Esophagus muscularis mucosa (tissue), 4 donors: ENCODE measurements at regions not wholly inside any gene's neighbourhood (a gene's known extent, or its start where the extent isn't known, plus 50 kb on each side); places are given as distances from the start of the nearest gene placed in this dataset.
"Not testable (repeated sequence)": the region's sequence is repeated elsewhere in the genome, so short reads cannot be mapped to it uniquely, and the experiment has no call there.

Experiments
- DNase-seq: peaks from one replicate; pipeline ENCODE4 v3.0.0-alpha.2; 2017; ENCODE audit errors: extremely low spot score
- H3K27ac ChIP-seq, 4 donors: fragments of 200-600 bp; sonication (generic); replicated peaks in 1 of 4; 1 replicate in 3 of 4; 2 replicates in 1 of 4; pipeline ENCODE4 v1.5.1; 2016 to 2019; ENCODE audit warnings: mild to moderate bottlenecking in 1 of 4
- H3K27me3 ChIP-seq, 4 donors: fragments of 200-600 bp; sonication (generic); one replicate each; pipeline versions ENCODE4 v1.5.1 to v1.6.0; 2016 to 2019
- H3K36me3 ChIP-seq, 4 donors: fragments of 200-600 bp; sonication (generic); one replicate each; pipeline ENCODE4 v1.5.1; 2016 to 2019
- H3K4me1 ChIP-seq, 4 donors: fragments of 200-600 bp; sonication (generic); one replicate each; pipeline ENCODE4 v1.5.1; 2016 to 2019
- H3K4me3 ChIP-seq, 4 donors: fragments of 200-600 bp; sonication (generic); 1 replicate in 2 of 4; 2 replicates in 2 of 4; pipeline ENCODE4 v1.5.1; 2016 to 2019; ENCODE audit warnings: mild to moderate bottlenecking in 4 of 4, moderate library complexity in 1 of 4
- H3K9me3 ChIP-seq, 4 donors: fragments of 200-600 bp; sonication (generic); 1 replicate in 3 of 4; 2 replicates in 1 of 4; pipeline ENCODE4 v1.5.1; 2016 to 2019
- EP300 ChIP-seq: sonication (generic); formaldehyde crosslinking; IDR thresholded peaks from one replicate; pipeline ENCODE4 v1.6.1; 2017; ENCODE audit warnings: antibody characterized with exemption
- POLR2A ChIP-seq: fragments of 450-650 bp; IDR thresholded peaks from one replicate; pipeline ENCODE4 v1.6.1; 2017; ENCODE audit warnings: antibody characterized with exemption, moderate library complexity, mild to moderate bottlenecking, low read depth
- POLR2AphosphoS5 ChIP-seq, 2 donors: sonication (generic); formaldehyde crosslinking; IDR thresholded peaks; one replicate each; pipeline ENCODE4 v1.6.1; 2017; ENCODE audit warnings: antibody characterized with exemption in 2 of 2
- WGBS: methylation state at CpG from one replicate; pipeline ENCODE4 v1.1.5; 2018; 5-methylcytosine and 5-hydroxymethylcytosine counted together
- intact Hi-C: fragments of 100-400 bp; cut with DNase I; formaldehyde crosslinking; loops from one replicate; pipeline ENCODE4 v1.15.1; 2023
- TF ChIP-seq, protein P1 (sequence below), 3 experiments: fragments of 200-600 bp in 2 of 3; fragments of 450-650 bp in 1 of 3; sonication (generic) in 2 of 3; IDR thresholded peaks; one replicate each; pipeline ENCODE4 v1.5.1; 2017 to 2019; ENCODE audit warnings: antibody characterized with exemption in 3 of 3, mild to moderate bottlenecking in 2 of 3, moderate library complexity in 1 of 3

DNA sequence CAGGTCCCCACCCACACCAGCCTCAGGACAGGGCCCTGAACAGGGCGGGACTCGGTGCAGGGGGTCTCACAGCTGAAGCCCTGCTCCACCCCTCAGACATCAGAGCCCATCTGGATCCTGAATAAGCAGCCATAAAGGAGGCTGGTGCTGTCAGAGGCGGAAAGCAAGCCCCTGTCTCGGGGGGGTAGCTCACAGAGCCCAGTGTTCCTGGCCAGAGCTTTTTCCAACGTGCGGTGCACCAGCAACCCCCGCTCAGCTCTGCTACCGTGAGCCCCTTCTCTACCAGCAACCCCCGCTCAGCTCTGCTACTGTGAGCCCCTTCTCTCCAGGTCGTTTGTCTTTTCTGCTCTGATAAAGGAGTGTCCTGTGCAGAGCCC lies 136.5 kb upstream of the SFSWAP start:
- H3K36me3 ChIP-seq, result no peaks in the 10 kb centered on the region
- H3K27ac ChIP-seq, result no peak overlapping the region
- no peak for DNase-seq
- peaks cover 0 to 96% (median 7%) of the 10 kb centered on the region in 4 donors for H3K27me3 ChIP-seq
- peaks cover 0 to 10% (median 5%) of the 10 kb centered on the region in 4 donors for H3K4me1 ChIP-seq
- 7% methylated on average over 8 of the region's 10 CpGs for WGBS
- H3K9me3 ChIP-seq, result no peaks in the 10 kb centered on the region
- no peak overlapping the region for H3K4me3 ChIP-seq
- TF ChIP-seq, protein P1, sequence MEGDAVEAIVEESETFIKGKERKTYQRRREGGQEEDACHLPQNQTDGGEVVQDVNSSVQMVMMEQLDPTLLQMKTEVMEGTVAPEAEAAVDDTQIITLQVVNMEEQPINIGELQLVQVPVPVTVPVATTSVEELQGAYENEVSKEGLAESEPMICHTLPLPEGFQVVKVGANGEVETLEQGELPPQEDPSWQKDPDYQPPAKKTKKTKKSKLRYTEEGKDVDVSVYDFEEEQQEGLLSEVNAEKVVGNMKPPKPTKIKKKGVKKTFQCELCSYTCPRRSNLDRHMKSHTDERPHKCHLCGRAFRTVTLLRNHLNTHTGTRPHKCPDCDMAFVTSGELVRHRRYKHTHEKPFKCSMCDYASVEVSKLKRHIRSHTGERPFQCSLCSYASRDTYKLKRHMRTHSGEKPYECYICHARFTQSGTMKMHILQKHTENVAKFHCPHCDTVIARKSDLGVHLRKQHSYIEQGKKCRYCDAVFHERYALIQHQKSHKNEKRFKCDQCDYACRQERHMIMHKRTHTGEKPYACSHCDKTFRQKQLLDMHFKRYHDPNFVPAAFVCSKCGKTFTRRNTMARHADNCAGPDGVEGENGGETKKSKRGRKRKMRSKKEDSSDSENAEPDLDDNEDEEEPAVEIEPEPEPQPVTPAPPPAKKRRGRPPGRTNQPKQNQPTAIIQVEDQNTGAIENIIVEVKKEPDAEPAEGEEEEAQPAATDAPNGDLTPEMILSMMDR (IDR thresholded peaks at IDR 0.05), result no peak
- TF ChIP-seq POLR2AphosphoS5 (IDR thresholded peaks at IDR 0.05) (no peak), POLR2A (no peak), EP300 (no peak)
- intact Hi-C loops, result no loop called here

DNA sequence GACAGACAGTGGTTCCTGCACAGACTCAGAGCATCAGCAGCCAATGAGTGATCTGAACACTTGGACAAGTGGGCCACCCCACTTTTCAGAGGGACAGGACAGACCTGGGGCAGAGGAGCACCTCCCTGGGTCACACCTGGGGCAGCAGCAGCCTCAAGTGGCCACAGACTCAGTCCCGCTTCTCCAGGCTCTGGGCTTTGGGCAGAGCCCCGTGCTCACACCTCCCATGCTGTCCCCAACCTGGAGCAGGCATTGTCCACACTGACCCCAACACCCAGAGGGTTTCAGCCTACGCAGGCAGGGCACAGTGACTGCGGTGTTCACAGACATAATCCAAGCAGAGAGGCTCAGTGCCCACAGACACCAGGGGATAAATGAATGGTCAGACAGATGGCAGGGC lies 135.5 kb upstream of the SFSWAP start:
- no peak for TF ChIP-seq POLR2AphosphoS5 (IDR thresholded peaks at IDR 0.05)
- TF ChIP-seq, protein P1 (IDR thresholded peaks at IDR 0.05), result no peak
- no peak for TF ChIP-seq EP300
- TF ChIP-seq POLR2A, result no peak
- 66% methylated on average over 4 of the region's 4 CpGs for WGBS
- peaks cover 0 to 89% (median 7%) of the 10 kb centered on the region in 4 donors for H3K27me3 ChIP-seq

DNA sequence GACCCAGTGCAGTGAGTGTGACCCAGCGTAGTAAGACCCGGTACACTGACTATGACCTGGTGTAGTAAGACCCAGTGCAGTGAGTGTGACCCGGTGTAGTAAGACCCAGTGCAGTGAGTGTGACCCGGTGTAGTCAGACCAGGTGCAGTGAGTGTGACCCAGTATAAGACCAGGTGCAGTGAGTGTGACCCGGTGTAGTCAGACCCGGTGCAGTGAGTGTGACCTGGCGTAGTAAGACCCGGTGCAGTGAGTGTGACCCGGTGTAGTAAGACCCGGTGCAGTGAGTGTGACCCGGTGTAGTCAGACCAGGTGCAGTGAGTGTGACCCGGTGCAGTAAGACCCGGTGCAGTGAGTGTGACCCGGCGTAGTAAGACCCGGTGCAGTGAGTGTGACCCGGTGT lies 134.2 kb upstream of the SFSWAP start:
- H3K9me3 ChIP-seq, H3K36me3 ChIP-seq, H3K4me3 ChIP-seq, intact Hi-C loops, H3K27ac ChIP-seq, DNase-seq: not testable (repeated sequence)
- Histone ChIP-seq H3K27me3 (peaks cover 0 to 76% (median 7%) of the 10 kb centered on the region in 4 donors), H3K4me1 (peaks cover 0 to 10% (median 5%) of the 10 kb centered on the region in 4 donors)
- WGBS, result 82% methylated on average over 12 of the region's 17 CpGs

More for the DNA sequence above, 135.5 kb upstream of the SFSWAP start:
- Histone ChIP-seq H3K36me3 (no peaks in the 10 kb centered on the region), H3K27ac (no peak overlapping the region), H3K9me3 (no peaks in the 10 kb centered on the region), H3K4me1 (peaks cover 0 to 10% (median 5%) of the 10 kb centered on the region in 4 donors), H3K4me3 (no peak overlapping the region)
- no peak for DNase-seq
- intact Hi-C loops, result no loop called here

DNA sequence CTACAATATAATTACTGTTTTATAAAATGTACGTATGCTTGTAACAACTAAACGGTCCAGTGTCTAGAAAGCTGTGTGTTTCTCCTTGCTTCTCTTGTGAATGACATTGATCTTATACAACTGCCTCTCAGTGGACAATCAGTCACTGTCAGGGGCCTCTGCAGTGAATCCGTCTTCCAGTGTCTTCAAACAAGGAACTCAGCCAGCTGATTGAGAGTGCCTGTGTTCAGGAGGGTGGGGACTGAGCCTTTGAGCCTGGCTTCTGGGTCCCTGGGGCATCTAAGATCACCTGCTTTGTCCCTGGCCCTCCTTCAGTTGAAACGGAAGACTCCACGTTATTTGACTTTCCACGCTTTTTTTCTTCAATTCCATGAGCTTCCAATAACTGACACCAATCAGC lies 133.1 kb upstream of the SFSWAP start:
- Histone ChIP-seq H3K36me3 (no peaks in the 10 kb centered on the region), H3K27me3 (peaks cover 0 to 65% (median 7%) of the 10 kb centered on the region in 4 donors)
- WGBS, result 47% methylated on average over 6 of the region's 6 CpGs

DNA sequence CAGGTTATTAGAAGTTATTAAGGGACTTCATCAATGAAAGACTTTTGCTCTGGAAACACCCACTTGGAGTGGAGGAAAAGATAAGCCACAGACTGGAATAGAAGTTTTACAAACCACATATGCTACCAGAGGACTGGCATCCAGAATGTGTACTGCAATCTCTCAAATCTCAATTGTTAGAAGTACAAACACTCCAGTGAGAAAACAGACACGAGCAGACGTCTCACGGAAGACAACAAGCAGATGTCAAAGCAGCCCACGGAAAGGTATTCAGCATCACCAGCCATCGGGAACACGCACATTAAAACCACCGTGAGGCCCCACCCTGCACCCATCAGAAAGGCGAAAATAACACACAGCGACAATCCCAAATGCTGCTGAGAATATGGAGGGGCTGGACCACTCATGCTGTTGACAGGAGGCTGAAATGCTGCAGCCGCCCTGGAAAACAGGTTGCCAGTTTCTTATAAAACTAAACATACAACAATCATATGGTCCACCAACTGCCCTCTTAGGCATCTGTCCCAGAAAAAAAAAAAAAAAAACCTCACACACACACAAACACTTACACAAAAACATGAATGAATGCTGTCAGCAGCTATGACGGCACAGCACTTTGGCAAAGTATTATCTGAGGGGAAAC lies 131.9 kb upstream of the SFSWAP start:
- DNase-seq, result no peak
- intact Hi-C loops, result no loop called here
- Histone ChIP-seq H3K9me3 (no peaks in the 10 kb centered on the region), H3K4me1 (peaks cover 0 to 8% (median 3%) of the 10 kb centered on the region in 4 donors), H3K36me3 (no peaks in the 10 kb centered on the region), H3K27ac (no peak overlapping the region), H3K27me3 (peaks cover 0 to 60% (median 6%) of the 10 kb centered on the region in 4 donors), H3K4me3 (no peak overlapping the region)
- WGBS, result 43% methylated on average over 11 of the region's 11 CpGs
- TF ChIP-seq POLR2AphosphoS5 (IDR thresholded peaks at IDR 0.05) (no peak), POLR2A (no peak), EP300 (no peak)
- TF ChIP-seq, protein P1 (IDR thresholded peaks at IDR 0.05), result no peak

More for the DNA sequence above, 133.1 kb upstream of the SFSWAP start:
- Histone ChIP-seq H3K27ac (no peak overlapping the region), H3K9me3 (no peaks in the 10 kb centered on the region), H3K4me1 (peaks cover 0 to 10% (median 5%) of the 10 kb centered on the region in 4 donors), H3K4me3 (no peak overlapping the region)
- no peak for DNase-seq
- intact Hi-C loops, result no loop called here
- TF ChIP-seq POLR2A (no peak), EP300 (no peak), POLR2AphosphoS5 (IDR thresholded peaks at IDR 0.05) (no peak)
- TF ChIP-seq, protein P1 (IDR thresholded peaks at IDR 0.05), result no peak
